HEK293 (cell line): ENCODE measurements at regions not wholly inside any gene's neighbourhood (a gene's known extent, or its start where the extent isn't known, plus 50 kb on each side); places are given as distances from the start of the nearest gene placed in this dataset.

Experiments used
- CTCF ChIA-PET: fragments of 350-600 bp; formaldehyde crosslinking; extraction: SDS; loops from one replicate; lab custom pipeline; 2021; ENCODE audit warnings: antibody characterized with exemption; lab: Yijun Ruan, JAX
- POLR2A ChIA-PET: fragments of 300-600 bp; formaldehyde crosslinking; extraction: SDS; loops from one replicate; lab custom pipeline; 2020; ENCODE audit warnings: antibody characterized with exemption, inconsistent platforms; lab: Yijun Ruan, JAX
- H3K27ac ChIP-seq: fragments of 200-500 bp; sonication (Bioruptor generic); 2 replicates; pipeline ENCODE4 v1.5.1; 2014; ENCODE audit warnings: low read depth, low read length, control low read depth, inconsistent platforms; ENCODE audit errors: extremely low read depth
- H3K36me3 ChIP-seq, 2 experiments: fragments of 200-500 bp in 1 of 2; sonication (Bioruptor generic) in 1 of 2; 1 replicate in 1 of 2; 2 replicates in 1 of 2; pipeline ENCODE4 v1.5.1; 2014 to 2017; ENCODE audit warnings: inconsistent platforms in 2 of 2, low read length in 2 of 2; ENCODE audit not compliant: control insufficient read depth in 2 of 2, insufficient read depth in 1 of 2
- H3K4me1 ChIP-seq: fragments of 200-500 bp; sonication (Bioruptor generic); 2 replicates; pipeline ENCODE4 v1.5.1; 2014; ENCODE audit warnings: mild to moderate bottlenecking, low read length, inconsistent platforms; ENCODE audit not compliant: control insufficient read depth, insufficient read depth
- H3K4me3 ChIP-seq: 2 replicates; pipeline ENCODE4 v1.5.1; 2011; ENCODE audit warnings: low read depth, mild to moderate bottlenecking, control low read depth, low read length, moderate library complexity
- H3K9me3 ChIP-seq: fragments of 200-500 bp; sonication (Bioruptor generic); 2 replicates; pipeline ENCODE4 v1.5.1; 2014; ENCODE audit warnings: low read depth, low read length, inconsistent platforms; ENCODE audit not compliant: control insufficient read depth, insufficient read depth
- RBAK ChIP-seq: fragments of 450-650 bp; formaldehyde crosslinking; IDR thresholded peaks from 2 replicates; pipeline ENCODE4 v1.5.1; 2016; ENCODE audit warnings: missing biosample characterization, missing genetic modification characterization
- SP3 ChIP-seq: fragments of 450-650 bp; formaldehyde crosslinking; IDR thresholded peaks from 2 replicates; pipeline ENCODE4 v1.5.1; 2016; ENCODE audit warnings: missing biosample characterization, missing genetic modification characterization
- ZBTB8A ChIP-seq: fragments of 450-650 bp; formaldehyde crosslinking; IDR thresholded peaks from 2 replicates; pipeline ENCODE4 v1.5.1; 2016; ENCODE audit warnings: missing biosample characterization, missing genetic modification characterization
- ZNF146 ChIP-seq: fragments of 450-650 bp; formaldehyde crosslinking; IDR thresholded peaks from 2 replicates; pipeline ENCODE4 v1.5.1; 2016; ENCODE audit warnings: missing biosample characterization, missing genetic modification characterization
- ZNF174 ChIP-seq: fragments of 450-650 bp; formaldehyde crosslinking; IDR thresholded peaks from 2 replicates; pipeline ENCODE4 v1.5.0; 2017; ENCODE audit warnings: missing biosample characterization, mild to moderate bottlenecking, missing genetic modification characterization
- ZNF19 ChIP-seq: fragments of 450-650 bp; formaldehyde crosslinking; IDR thresholded peaks from 2 replicates; pipeline ENCODE4; 2016; ENCODE audit warnings: missing biosample characterization, missing genetic modification characterization, low read depth
- ZNF521 ChIP-seq: fragments of 450-650 bp; formaldehyde crosslinking; IDR thresholded peaks from 2 replicates; pipeline ENCODE4 v1.5.1; 2017; ENCODE audit warnings: missing biosample characterization, mild to moderate bottlenecking, missing genetic modification characterization
- ZNF768 ChIP-seq: fragments of 450-650 bp; formaldehyde crosslinking; IDR thresholded peaks from 2 replicates; pipeline ENCODE4 v1.5.1; 2018; ENCODE audit warnings: missing biosample characterization, mild to moderate bottlenecking, missing genetic modification characterization
- ZNF792 ChIP-seq: fragments of 450-650 bp; formaldehyde crosslinking; IDR thresholded peaks from 2 replicates; pipeline ENCODE4 v1.5.1; 2016; ENCODE audit warnings: missing biosample characterization, missing genetic modification characterization
- ZNF837 ChIP-seq: fragments of 450-650 bp; formaldehyde crosslinking; IDR thresholded peaks from 2 replicates; pipeline ENCODE4 v1.5.1; 2016; ENCODE audit warnings: missing biosample characterization, missing genetic modification characterization
- TF ChIP-seq, protein P1 (sequence below): fragments of 450-650 bp; formaldehyde crosslinking; IDR thresholded peaks from 2 replicates; pipeline ENCODE4 v1.5.1; 2016; ENCODE audit warnings: missing biosample characterization, missing genetic modification characterization
- TF ChIP-seq, protein P2 (sequence below): fragments of 450-650 bp; formaldehyde crosslinking; IDR thresholded peaks from 2 replicates; pipeline ENCODE4 v1.5.1; 2016; ENCODE audit warnings: missing biosample characterization, missing genetic modification characterization
- TF ChIP-seq, protein P3 (sequence below): fragments of 450-650 bp; formaldehyde crosslinking; IDR thresholded peaks from 2 replicates; pipeline ENCODE4 v1.5.1; 2016; ENCODE audit warnings: missing biosample characterization, missing genetic modification characterization
- TF ChIP-seq, protein P4 (sequence below): IDR thresholded peaks from 2 replicates; pipeline ENCODE4 v1.6.1; 2011; ENCODE audit warnings: mild to moderate bottlenecking, low read depth, low read length, borderline replicate concordance
- TF ChIP-seq, protein P5 (sequence below): fragments of 450-650 bp; formaldehyde crosslinking; IDR thresholded peaks from 2 replicates; pipeline ENCODE4 v1.5.0; 2017; ENCODE audit warnings: missing biosample characterization, missing genetic modification characterization, borderline replicate concordance
- TF ChIP-seq, protein P6 (sequence below): fragments of 450-650 bp; formaldehyde crosslinking; IDR thresholded peaks from 2 replicates; pipeline ENCODE4 v1.5.1; 2016; ENCODE audit warnings: missing biosample characterization, missing genetic modification characterization, borderline replicate concordance

DNA sequence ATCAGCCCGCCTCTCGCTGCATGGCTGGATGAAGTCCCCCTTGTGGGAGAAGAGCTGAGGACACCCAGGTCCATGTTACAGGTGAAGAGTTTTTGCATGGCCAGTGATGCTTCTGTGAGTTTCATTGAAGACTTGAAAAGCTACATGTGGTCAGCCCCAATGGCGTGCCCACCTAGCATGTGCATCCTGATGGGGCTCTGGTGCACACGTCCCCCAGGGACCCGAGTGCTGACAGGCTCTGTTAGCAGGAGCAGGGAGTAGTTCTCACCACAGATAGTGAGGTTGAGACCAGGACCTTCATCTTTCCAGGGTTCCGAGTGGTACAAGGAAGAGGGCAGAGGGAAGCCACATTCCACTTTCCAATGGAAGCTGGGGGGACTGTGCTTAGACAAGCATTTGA, 184.8 kb upstream of the C1orf174 start:
- no peak overlapping the region for H3K4me3 ChIP-seq
- ChIA-PET POLR2A (no interaction called here), CTCF (interaction anchor here (0.7 kb wide), 1 partner anchor 566 kb away, joined by 3 read pairs; no protein-coding TSS in a partner anchor)
- no peak for TF ChIP-seq SP3
- TF ChIP-seq ZNF19 (tag by site-specific recombination): no peak
- no peak for TF ChIP-seq ZBTB8A (tag by site-specific recombination)
- TF ChIP-seq, protein P1, sequence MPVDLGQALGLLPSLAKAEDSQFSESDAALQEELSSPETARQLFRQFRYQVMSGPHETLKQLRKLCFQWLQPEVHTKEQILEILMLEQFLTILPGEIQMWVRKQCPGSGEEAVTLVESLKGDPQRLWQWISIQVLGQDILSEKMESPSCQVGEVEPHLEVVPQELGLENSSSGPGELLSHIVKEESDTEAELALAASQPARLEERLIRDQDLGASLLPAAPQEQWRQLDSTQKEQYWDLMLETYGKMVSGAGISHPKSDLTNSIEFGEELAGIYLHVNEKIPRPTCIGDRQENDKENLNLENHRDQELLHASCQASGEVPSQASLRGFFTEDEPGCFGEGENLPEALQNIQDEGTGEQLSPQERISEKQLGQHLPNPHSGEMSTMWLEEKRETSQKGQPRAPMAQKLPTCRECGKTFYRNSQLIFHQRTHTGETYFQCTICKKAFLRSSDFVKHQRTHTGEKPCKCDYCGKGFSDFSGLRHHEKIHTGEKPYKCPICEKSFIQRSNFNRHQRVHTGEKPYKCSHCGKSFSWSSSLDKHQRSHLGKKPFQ: no peak
- no peak for TF ChIP-seq ZNF174 (tag by site-specific recombination)
- no peak for TF ChIP-seq RBAK (tag by site-specific recombination)
- no peak for TF ChIP-seq ZNF837 (tag by site-specific recombination)
- TF ChIP-seq ZNF521 (tag by site-specific recombination): no peak
- TF ChIP-seq ZNF146 (tag by site-specific recombination): no peak
- TF ChIP-seq, protein P2, sequence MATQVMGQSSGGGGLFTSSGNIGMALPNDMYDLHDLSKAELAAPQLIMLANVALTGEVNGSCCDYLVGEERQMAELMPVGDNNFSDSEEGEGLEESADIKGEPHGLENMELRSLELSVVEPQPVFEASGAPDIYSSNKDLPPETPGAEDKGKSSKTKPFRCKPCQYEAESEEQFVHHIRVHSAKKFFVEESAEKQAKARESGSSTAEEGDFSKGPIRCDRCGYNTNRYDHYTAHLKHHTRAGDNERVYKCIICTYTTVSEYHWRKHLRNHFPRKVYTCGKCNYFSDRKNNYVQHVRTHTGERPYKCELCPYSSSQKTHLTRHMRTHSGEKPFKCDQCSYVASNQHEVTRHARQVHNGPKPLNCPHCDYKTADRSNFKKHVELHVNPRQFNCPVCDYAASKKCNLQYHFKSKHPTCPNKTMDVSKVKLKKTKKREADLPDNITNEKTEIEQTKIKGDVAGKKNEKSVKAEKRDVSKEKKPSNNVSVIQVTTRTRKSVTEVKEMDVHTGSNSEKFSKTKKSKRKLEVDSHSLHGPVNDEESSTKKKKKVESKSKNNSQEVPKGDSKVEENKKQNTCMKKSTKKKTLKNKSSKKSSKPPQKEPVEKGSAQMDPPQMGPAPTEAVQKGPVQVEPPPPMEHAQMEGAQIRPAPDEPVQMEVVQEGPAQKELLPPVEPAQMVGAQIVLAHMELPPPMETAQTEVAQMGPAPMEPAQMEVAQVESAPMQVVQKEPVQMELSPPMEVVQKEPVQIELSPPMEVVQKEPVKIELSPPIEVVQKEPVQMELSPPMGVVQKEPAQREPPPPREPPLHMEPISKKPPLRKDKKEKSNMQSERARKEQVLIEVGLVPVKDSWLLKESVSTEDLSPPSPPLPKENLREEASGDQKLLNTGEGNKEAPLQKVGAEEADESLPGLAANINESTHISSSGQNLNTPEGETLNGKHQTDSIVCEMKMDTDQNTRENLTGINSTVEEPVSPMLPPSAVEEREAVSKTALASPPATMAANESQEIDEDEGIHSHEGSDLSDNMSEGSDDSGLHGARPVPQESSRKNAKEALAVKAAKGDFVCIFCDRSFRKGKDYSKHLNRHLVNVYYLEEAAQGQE (tag by site-specific recombination): no peak
- TF ChIP-seq, protein P3, sequence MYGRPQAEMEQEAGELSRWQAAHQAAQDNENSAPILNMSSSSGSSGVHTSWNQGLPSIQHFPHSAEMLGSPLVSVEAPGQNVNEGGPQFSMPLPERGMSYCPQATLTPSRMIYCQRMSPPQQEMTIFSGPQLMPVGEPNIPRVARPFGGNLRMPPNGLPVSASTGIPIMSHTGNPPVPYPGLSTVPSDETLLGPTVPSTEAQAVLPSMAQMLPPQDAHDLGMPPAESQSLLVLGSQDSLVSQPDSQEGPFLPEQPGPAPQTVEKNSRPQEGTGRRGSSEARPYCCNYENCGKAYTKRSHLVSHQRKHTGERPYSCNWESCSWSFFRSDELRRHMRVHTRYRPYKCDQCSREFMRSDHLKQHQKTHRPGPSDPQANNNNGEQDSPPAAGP (tag by site-specific recombination): no peak
- TF ChIP-seq, protein P4, sequence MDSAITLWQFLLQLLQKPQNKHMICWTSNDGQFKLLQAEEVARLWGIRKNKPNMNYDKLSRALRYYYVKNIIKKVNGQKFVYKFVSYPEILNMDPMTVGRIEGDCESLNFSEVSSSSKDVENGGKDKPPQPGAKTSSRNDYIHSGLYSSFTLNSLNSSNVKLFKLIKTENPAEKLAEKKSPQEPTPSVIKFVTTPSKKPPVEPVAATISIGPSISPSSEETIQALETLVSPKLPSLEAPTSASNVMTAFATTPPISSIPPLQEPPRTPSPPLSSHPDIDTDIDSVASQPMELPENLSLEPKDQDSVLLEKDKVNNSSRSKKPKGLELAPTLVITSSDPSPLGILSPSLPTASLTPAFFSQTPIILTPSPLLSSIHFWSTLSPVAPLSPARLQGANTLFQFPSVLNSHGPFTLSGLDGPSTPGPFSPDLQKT: no peak
- TF ChIP-seq, protein P5, sequence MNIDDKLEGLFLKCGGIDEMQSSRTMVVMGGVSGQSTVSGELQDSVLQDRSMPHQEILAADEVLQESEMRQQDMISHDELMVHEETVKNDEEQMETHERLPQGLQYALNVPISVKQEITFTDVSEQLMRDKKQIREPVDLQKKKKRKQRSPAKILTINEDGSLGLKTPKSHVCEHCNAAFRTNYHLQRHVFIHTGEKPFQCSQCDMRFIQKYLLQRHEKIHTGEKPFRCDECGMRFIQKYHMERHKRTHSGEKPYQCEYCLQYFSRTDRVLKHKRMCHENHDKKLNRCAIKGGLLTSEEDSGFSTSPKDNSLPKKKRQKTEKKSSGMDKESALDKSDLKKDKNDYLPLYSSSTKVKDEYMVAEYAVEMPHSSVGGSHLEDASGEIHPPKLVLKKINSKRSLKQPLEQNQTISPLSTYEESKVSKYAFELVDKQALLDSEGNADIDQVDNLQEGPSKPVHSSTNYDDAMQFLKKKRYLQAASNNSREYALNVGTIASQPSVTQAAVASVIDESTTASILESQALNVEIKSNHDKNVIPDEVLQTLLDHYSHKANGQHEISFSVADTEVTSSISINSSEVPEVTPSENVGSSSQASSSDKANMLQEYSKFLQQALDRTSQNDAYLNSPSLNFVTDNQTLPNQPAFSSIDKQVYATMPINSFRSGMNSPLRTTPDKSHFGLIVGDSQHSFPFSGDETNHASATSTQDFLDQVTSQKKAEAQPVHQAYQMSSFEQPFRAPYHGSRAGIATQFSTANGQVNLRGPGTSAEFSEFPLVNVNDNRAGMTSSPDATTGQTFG (tag by site-specific recombination): no peak
- TF ChIP-seq, protein P6, sequence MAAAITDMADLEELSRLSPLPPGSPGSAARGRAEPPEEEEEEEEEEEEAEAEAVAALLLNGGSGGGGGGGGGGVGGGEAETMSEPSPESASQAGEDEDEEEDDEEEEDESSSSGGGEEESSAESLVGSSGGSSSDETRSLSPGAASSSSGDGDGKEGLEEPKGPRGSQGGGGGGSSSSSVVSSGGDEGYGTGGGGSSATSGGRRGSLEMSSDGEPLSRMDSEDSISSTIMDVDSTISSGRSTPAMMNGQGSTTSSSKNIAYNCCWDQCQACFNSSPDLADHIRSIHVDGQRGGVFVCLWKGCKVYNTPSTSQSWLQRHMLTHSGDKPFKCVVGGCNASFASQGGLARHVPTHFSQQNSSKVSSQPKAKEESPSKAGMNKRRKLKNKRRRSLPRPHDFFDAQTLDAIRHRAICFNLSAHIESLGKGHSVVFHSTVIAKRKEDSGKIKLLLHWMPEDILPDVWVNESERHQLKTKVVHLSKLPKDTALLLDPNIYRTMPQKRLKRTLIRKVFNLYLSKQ (tag by site-specific recombination): no peak
- no peak for TF ChIP-seq ZNF768
- TF ChIP-seq ZNF792: no peak
- no peak overlapping the region for H3K27ac ChIP-seq
- no peaks in the 10 kb centered on the region for H3K4me1 ChIP-seq
- H3K9me3 ChIP-seq: no peaks in the 10 kb centered on the region
- H3K36me3 ChIP-seq: no peaks in the 10 kb centered on the region
